Heart right ventricle (tissue), 16 donors: ENCODE measurements at regions not wholly inside any gene's neighbourhood (a gene's known extent, or its start where the extent isn't known, plus 50 kb on each side); places are given as distances from the start of the nearest gene placed in this dataset.

Experiments used
- ATAC-seq, 8 donors: fragments of 200-7000 bp; cut with Tn5 transposase; one replicate each; pipeline ENCODE4 v1.9.1; 2020; ENCODE audit warnings: mild to moderate bottlenecking in 8 of 8, moderate library complexity in 8 of 8, moderate number of reproducible peaks in 1 of 8
- DNase-seq, 2 donors: peaks; one replicate each; pipeline ENCODE4 v3.0.0-alpha.2; 2020
- H3K27ac ChIP-seq, 10 donors: fragments of 200-600 bp; sonication (generic) in 2 of 10; one replicate each; pipeline versions ENCODE4 v1.5.0 to v1.8.0; 2020 to 2022; ENCODE audit warnings: mild to moderate bottlenecking in 3 of 10
- H3K27me3 ChIP-seq, 7 donors: fragments of 200-600 bp; one replicate each; pipeline ENCODE4 v1.8.0; 2021 to 2022; ENCODE audit warnings: mild to moderate bottlenecking in 2 of 7
- H3K36me3 ChIP-seq, 9 donors: fragments of 200-600 bp; sonication (generic) in 1 of 9; one replicate each; pipeline versions ENCODE4 v1.5.0 to v1.8.0; 2020 to 2022; ENCODE audit warnings: mild to moderate bottlenecking in 2 of 9
- H3K4me1 ChIP-seq, 9 donors: fragments of 200-600 bp; sonication (generic) in 1 of 9; one replicate each; pipeline versions ENCODE4 v1.5.0 to v1.8.0; 2020 to 2022; ENCODE audit warnings: mild to moderate bottlenecking in 4 of 9
- H3K4me3 ChIP-seq, 10 donors: fragments of 200-600 bp; sonication (generic) in 2 of 10; one replicate each; pipeline versions ENCODE4 v1.5.0 to v1.8.0; 2020 to 2022; ENCODE audit warnings: mild to moderate bottlenecking in 7 of 10, moderate library complexity in 2 of 10
- H3K9me3 ChIP-seq, 11 donors: fragments of 200-600 bp in 10 of 11; sonication (generic) in 2 of 11; one replicate each; pipeline versions ENCODE4 v1.5.0 to v1.8.0; 2013 to 2022; ENCODE audit warnings: mild to moderate bottlenecking in 2 of 11, control low read depth in 1 of 11, moderate library complexity in 1 of 11
- WGBS, 2 donors: extraction: QIAGEN DNeasy Blood & Tissue Kit; methylation state at CpG; one replicate each; pipeline ENCODE4 v1.1.7; 2013; ENCODE audit warnings: inconsistent platforms in 1 of 2; 5-methylcytosine and 5-hydroxymethylcytosine counted together
- intact Hi-C, 10 donors: fragments of 100-400 bp; cut with DNase I; formaldehyde crosslinking; loops; one replicate each; pipeline versions ENCODE4 v1.11.1 to v1.14.2; 2022
- TF ChIP-seq, protein P1 (sequence below), 9 donors: fragments of 200-600 bp; sonication (generic) in 2 of 9; IDR thresholded peaks; one replicate each; pipeline versions ENCODE4 v1.5.0 to v1.8.0; 2021 to 2022; ENCODE audit warnings: antibody characterized with exemption in 9 of 9, mild to moderate bottlenecking in 5 of 9, moderate library complexity in 1 of 9
- donor health status: Arrhythmogenic right ventricular cardiomyopathy.
- donor health status: ischemic (EF 13 %, LVEDD 7.1; RV severe dilation, severe dysfunction).
- donor health status: healthy with polysubstance abuse.
- donor health status: DM: no; HTN: yes; CAD: no.
- donor health status: DM: no; HTN: no; CAD: no.
- donor health status: ischemic (EF 25% LVEDD 6.9; RV normal size, moderate dysfunction).
- donor health status: ischemic (EF 25% LVEDD 5.7; RV mildly dilated, moderate dysfunction).
- donor health status: healthy.
- donor health status: DM: yes; HTN: yes; CAD: no.
- donor health status: Ischemic cardiomyopathy.
- donor health status: ischemic (EF 35%, LVEDD 5.7; RV mildly dilated, moderate dysfunction).
- donor health status: nonischemic (EF 11% LVEDD 7.7; RV severe dilation, severe dysfunction).
- donor health status: DM: yes; HTN: yes; CAD: no.
- donor health status: PGD.
- donor health status: ischemic (EF 29% LVEDD 5.4; RV normal size, mild dysfunction).
- donor health status: nonischemic (EF 23%, LVEDD 6.1; RV moderate dilation, normal function).

DNA sequence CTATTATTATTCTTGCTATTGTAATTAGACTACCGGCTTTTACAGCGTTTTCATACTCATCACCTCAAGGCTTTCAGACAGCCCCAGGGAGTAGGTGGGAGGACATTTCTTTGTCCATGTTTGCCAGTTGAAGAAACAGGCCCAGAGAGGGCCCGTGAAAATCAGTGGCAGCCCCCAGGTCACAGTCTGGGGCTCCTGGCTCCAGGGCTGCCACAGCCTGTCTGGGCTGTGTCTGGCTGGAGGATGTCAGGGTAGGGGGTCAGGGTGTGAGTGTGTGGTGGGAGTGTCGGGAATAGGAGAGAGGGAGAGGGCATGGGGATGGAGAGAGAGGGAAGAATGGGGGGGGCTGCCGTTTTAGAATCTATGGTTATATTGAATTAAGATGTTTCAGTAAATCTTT, 118.2 kb upstream of the TLE3 start:
- TF ChIP-seq, protein P1, sequence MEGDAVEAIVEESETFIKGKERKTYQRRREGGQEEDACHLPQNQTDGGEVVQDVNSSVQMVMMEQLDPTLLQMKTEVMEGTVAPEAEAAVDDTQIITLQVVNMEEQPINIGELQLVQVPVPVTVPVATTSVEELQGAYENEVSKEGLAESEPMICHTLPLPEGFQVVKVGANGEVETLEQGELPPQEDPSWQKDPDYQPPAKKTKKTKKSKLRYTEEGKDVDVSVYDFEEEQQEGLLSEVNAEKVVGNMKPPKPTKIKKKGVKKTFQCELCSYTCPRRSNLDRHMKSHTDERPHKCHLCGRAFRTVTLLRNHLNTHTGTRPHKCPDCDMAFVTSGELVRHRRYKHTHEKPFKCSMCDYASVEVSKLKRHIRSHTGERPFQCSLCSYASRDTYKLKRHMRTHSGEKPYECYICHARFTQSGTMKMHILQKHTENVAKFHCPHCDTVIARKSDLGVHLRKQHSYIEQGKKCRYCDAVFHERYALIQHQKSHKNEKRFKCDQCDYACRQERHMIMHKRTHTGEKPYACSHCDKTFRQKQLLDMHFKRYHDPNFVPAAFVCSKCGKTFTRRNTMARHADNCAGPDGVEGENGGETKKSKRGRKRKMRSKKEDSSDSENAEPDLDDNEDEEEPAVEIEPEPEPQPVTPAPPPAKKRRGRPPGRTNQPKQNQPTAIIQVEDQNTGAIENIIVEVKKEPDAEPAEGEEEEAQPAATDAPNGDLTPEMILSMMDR (IDR thresholded peaks at IDR 0.05): no peak
- Histone ChIP-seq H3K27ac (no peak overlapping the region), H3K27me3 (peaks cover 0 to 58% (median 20%) of the 10 kb centered on the region in 7 donors), H3K36me3 (no peaks in the 10 kb centered on the region), H3K4me3 (no peak overlapping the region), H3K9me3 (peaks cover 0 to 3% (median 0%) of the 10 kb centered on the region in 11 donors), H3K4me1 (peaks cover 0 to 19% (median 9%) of the 10 kb centered on the region in 9 donors)
- WGBS, 2 donors: 88 to 96% methylated on average over 5 of the region's 5 CpGs
- DNase-seq (no peak), ATAC-seq (no peak)
- intact Hi-C loops: no loop called here

DNA sequence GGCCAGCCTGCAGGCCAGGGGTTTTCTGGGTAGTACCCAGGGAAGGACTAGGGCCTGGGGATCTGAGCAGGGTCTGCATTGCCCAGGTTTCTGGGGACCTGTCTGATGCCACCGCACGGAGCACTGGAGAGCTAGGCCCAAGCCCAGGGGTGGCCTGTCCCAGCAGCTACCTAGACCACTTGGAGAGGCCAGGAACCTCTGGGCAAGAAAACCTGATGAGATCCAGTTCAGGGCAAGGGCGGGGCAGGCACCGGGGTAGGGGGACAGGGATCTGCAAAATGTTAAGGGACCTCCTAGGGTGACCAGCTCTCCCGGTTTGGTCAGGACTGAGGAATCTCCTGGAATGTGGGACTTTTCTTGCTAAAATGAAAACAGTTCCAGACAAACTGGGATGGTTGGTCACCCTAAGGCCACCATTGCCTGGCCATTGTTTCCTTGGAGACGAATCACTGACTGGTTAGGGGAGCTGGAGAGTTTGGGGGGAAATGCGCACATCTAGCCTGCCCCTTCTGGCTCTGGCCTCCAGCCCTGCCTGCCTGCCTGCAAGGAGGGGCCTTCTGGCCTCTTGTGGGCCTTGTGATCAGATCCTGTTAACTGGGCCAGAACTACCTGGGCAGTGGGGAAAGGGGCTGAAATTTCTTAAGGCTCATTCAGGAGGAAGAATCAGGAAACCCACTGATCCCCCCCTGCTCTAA, 117.4 kb upstream of the TLE3 start:
- ATAC-seq: no peak
- Histone ChIP-seq H3K9me3 (peaks cover 0 to 4% (median 0%) of the 10 kb centered on the region in 11 donors), H3K4me1 (peaks cover 0 to 19% (median 9%) of the 10 kb centered on the region in 9 donors), H3K27me3 (peaks cover 0 to 63% (median 26%) of the 10 kb centered on the region in 7 donors), H3K36me3 (no peaks in the 10 kb centered on the region), H3K27ac (no peak overlapping the region), H3K4me3 (no peak overlapping the region)
- intact Hi-C loops: no loop called here
- 95 to 97% methylated on average over 7 of the region's 7 CpGs for WGBS, 2 donors
- DNase-seq: no peak
- TF ChIP-seq, protein P1 (IDR thresholded peaks at IDR 0.05): no peak

DNA sequence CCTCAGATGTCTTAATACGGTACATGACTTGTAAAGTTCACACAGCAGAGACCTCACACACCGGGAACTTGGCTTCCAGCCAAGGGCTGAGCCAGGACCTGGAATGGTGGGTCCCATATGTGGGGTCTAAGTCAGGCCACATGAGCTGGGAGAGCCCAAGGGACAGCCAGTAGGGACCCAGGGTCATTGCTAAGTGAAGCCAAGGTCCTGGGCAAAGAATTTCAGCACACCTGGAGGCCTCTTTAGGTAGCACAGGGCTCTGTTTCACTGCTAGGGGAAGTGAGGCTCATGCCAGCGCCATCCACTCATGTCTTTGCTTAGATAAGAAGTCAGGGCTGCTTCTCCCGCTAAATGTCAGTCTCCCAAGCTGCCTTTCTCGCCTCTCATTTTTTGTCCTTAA, 116.6 kb upstream of the TLE3 start:
- no peak for DNase-seq
- H3K27me3 ChIP-seq: peaks cover 0 to 63% (median 28%) of the 10 kb centered on the region in 7 donors
- H3K36me3 ChIP-seq: no peaks in the 10 kb centered on the region
- H3K27ac ChIP-seq: no peak overlapping the region
- WGBS, 2 donors: 86 to 88% methylated on average over 5 of the region's 5 CpGs
- no peak for ATAC-seq
- H3K4me1 ChIP-seq: peaks cover 0 to 19% (median 9%) of the 10 kb centered on the region in 9 donors
- peaks cover 0 to 4% (median 0%) of the 10 kb centered on the region in 11 donors for H3K9me3 ChIP-seq
- TF ChIP-seq, protein P1 (IDR thresholded peaks at IDR 0.05): no peak
- intact Hi-C loops: no loop called here
- no peak overlapping the region for H3K4me3 ChIP-seq

DNA sequence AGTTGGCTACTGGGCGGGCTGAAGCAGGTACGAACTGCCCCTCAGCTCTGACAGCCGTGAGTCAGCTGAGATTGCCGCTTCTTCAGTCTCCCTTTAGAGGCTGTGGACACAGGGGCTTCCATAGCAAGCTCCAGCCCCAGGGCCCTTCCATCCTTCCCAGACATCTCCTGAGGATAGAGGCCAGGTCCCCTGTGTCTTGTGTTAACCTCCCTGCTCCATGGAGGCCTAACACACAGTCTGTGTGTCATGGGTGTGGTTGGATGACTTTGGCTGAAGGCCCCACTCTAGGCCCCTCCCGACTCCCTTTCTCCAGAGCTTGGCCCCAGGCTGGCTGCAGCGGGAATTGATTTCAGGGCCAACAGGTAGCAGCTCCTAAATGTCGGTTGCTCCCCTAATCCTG, 116.1 kb upstream of the TLE3 start:
- Histone ChIP-seq H3K4me3 (no peak overlapping the region), H3K9me3 (peaks cover 0 to 4% (median 0%) of the 10 kb centered on the region in 11 donors), H3K4me1 (peaks cover 0 to 19% (median 9%) of the 10 kb centered on the region in 9 donors), H3K36me3 (no peaks in the 10 kb centered on the region), H3K27me3 (peaks cover 0 to 68% (median 28%) of the 10 kb centered on the region in 7 donors), H3K27ac (no peak overlapping the region)
- intact Hi-C loops: no loop called here
- 89 to 90% methylated on average over 7 of the region's 7 CpGs for WGBS, 2 donors
- peak in 2 of 8 donors; percentile 10 to 31 for ATAC-seq
- DNase-seq: no peak
- TF ChIP-seq, protein P1 (IDR thresholded peaks at IDR 0.05): no peak
